ENCODE measurements at regions not wholly inside any gene's neighbourhood (a gene's known extent, or its start where the extent isn't known, plus 50 kb on each side); places are given as distances from the start of the nearest gene placed in this dataset.

DNA sequence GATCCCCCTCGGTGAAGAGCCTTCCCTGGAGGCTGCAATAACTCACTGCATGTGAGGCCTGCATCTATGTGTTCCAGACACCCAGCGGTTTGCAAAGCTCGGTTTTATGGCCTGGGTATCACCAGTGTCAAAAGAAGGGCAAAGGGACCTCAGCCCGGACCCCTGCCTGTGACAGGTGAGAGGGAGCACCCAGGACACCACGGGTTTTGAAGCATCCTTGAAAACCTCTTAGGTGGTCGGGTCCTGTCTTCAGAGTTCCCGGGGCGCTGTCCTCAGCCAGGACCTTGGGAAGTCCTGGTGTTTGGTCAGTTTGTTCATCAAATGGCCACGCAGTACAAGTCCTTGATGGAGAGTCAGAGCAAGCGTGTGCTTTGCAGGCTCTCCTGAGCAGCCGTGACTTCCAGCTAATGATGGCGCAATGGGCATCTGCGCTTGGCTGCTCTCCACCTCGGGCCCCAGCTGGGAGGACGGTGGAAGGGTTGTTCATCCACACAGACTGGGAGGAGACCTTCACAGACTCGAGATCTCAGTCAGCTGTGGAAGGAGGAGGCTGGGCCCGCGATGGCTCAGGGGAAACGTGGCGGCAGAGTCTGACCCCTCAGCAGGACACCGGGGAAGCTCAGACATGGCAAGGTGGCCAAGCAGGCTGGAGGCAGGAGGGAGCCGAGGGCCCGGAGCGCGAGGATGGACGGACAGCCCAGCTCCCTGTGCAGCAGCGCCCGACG, 113.1 kb upstream of the GPC1 start:
- Histone ChIP-seq H3K27ac (ENCODE audit: low read length) (no peak overlapping the region), H3K27me3 (ENCODE audit: control insufficient read depth, insufficient read depth, low read length) (no peaks in the 10 kb centered on the region), H3K4me3 (ENCODE audit: low read length) (no peak overlapping the region), H3K9me3 (ENCODE audit: control insufficient read depth, insufficient read depth, low read length) (no peaks in the 10 kb centered on the region), H3K4me1 (ENCODE audit: control insufficient read depth, insufficient read depth, low read length) (no peaks in the 10 kb centered on the region), H3K36me3 (ENCODE audit: control insufficient read depth, insufficient read depth, low read length) (no peaks in the 10 kb centered on the region)
- Mint-ChIP-seq H3K9me3 (no peaks in the 10 kb centered on the region), H3K4me3 (no peak overlapping the region), H3K4me1 (no peaks in the 10 kb centered on the region), H3K27ac (no peak overlapping the region), H3K27me3 (ENCODE audit: low read depth in 2 of 2) (peaks cover 3 to 9% of the 10 kb centered on the region in 2 donors), H3K36me3 (no peaks in the 10 kb centered on the region)
- no peak for ATAC-seq
- intact Hi-C loops (cut with micrococcal nuclease), result no loop called here
- TF ChIP-seq, protein P1, sequence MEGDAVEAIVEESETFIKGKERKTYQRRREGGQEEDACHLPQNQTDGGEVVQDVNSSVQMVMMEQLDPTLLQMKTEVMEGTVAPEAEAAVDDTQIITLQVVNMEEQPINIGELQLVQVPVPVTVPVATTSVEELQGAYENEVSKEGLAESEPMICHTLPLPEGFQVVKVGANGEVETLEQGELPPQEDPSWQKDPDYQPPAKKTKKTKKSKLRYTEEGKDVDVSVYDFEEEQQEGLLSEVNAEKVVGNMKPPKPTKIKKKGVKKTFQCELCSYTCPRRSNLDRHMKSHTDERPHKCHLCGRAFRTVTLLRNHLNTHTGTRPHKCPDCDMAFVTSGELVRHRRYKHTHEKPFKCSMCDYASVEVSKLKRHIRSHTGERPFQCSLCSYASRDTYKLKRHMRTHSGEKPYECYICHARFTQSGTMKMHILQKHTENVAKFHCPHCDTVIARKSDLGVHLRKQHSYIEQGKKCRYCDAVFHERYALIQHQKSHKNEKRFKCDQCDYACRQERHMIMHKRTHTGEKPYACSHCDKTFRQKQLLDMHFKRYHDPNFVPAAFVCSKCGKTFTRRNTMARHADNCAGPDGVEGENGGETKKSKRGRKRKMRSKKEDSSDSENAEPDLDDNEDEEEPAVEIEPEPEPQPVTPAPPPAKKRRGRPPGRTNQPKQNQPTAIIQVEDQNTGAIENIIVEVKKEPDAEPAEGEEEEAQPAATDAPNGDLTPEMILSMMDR (IDR thresholded peaks at IDR 0.05), result no peak
- peak in 1 of 2 donors; percentile 5 for DNase-seq
- 82% methylated on average over 29 of the region's 29 CpGs for WGBS (ENCODE audit: insufficient coverage)

DNA sequence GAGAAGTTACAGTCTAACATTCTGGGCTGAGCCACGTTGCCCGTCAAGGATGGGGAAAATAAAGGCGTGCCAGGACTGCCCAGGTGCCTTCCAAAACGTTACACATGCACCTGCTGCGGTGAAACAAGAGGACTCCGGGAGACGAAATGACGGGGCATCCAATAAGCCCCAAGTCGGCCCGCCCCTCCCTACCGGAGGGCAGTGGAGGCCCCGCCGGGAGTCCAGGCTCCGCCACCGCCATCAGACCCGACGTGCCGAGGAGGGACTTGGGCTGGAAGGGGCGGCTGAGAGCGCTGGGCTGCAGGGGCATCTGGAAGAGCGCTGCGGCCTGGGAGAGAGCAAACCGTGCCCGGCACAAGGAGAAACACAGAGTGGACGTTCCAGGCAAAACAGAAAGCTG, 112.5 kb upstream of the GPC1 start:
- no peak for ATAC-seq
- Histone ChIP-seq H3K4me1 (ENCODE audit: control insufficient read depth, insufficient read depth, low read length) (no peaks in the 10 kb centered on the region), H3K27ac (ENCODE audit: low read length) (no peak overlapping the region), H3K9me3 (ENCODE audit: control insufficient read depth, insufficient read depth, low read length) (no peaks in the 10 kb centered on the region), H3K4me3 (ENCODE audit: low read length) (no peak overlapping the region), H3K36me3 (ENCODE audit: control insufficient read depth, insufficient read depth, low read length) (no peaks in the 10 kb centered on the region), H3K27me3 (ENCODE audit: control insufficient read depth, insufficient read depth, low read length) (no peaks in the 10 kb centered on the region)
- H3K4me1 Mint-ChIP-seq, result no peaks in the 10 kb centered on the region
- no peaks in the 10 kb centered on the region for H3K36me3 Mint-ChIP-seq
- no peak overlapping the region for H3K27ac Mint-ChIP-seq
- intact Hi-C loops (cut with micrococcal nuclease), result no loop called here
- DNase-seq, result peak in 1 of 2 donors; percentile 5
- no peaks in the 10 kb centered on the region for H3K9me3 Mint-ChIP-seq
- H3K27me3 Mint-ChIP-seq (ENCODE audit: low read depth in 2 of 2), result peaks cover 3 to 6% of the 10 kb centered on the region in 2 donors
- WGBS (ENCODE audit: insufficient coverage), result 85% methylated on average over 25 of the region's 25 CpGs
- TF ChIP-seq, protein P1 (IDR thresholded peaks at IDR 0.05), result no peak
- no peak overlapping the region for H3K4me3 Mint-ChIP-seq

DNA sequence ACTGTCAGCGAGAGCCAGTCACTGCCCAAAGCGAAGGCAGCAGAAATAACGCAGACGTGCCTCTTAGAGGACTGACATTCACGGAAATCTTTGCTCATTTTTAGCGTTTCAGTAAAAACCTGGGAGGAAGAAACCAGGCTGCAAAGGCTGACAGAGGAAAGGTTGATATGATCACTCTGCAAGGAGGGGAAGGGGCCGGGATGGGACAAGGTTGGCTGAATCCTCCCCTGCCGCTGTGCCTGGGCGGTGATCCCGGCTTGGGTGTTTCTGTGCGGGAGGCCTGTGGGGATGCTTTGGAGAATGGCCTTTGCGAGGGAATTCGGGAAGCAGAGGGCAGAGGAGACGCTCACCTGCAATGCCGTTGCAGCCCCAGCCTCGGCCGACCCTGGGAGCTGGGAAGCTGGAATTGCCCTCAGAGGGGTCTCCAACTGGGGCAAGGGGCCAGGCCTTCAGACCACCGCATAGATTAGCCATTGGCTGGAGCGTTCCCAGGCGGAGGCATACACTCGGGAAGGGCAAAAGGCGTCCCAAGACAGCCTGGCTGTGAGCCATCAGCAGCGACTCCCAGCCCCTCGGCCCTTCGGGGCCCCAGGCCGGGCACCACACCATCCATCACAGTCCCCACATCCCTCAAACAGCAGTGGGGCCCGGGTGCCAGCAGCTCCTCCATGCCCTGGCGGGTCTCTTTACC, 111.7 kb upstream of the GPC1 start:
- peaks cover 0 to 3% of the 10 kb centered on the region in 2 donors for H3K27me3 Mint-ChIP-seq (ENCODE audit: low read depth in 2 of 2)
- no peaks in the 10 kb centered on the region for H3K9me3 Mint-ChIP-seq
- no peak overlapping the region for H3K4me3 Mint-ChIP-seq
- intact Hi-C loops (cut with micrococcal nuclease), result no loop called here
- H3K27ac Mint-ChIP-seq, result no peak overlapping the region
- no peaks in the 10 kb centered on the region for H3K36me3 Mint-ChIP-seq
- Histone ChIP-seq H3K36me3 (ENCODE audit: control insufficient read depth, insufficient read depth, low read length) (no peaks in the 10 kb centered on the region), H3K27me3 (ENCODE audit: control insufficient read depth, insufficient read depth, low read length) (no peaks in the 10 kb centered on the region), H3K27ac (ENCODE audit: low read length) (no peak overlapping the region), H3K9me3 (ENCODE audit: control insufficient read depth, insufficient read depth, low read length) (no peaks in the 10 kb centered on the region), H3K4me3 (ENCODE audit: low read length) (no peak overlapping the region), H3K4me1 (ENCODE audit: control insufficient read depth, insufficient read depth, low read length) (no peaks in the 10 kb centered on the region)
- DNase-seq, result peak in 1 of 2 donors; percentile 7
- ATAC-seq, result no peak
- whole genome bisulfite sequencing (ENCODE audit: insufficient coverage), result 87% methylated on average over 28 of the region's 28 CpGs
- H3K4me1 Mint-ChIP-seq, result no peaks in the 10 kb centered on the region
- TF ChIP-seq, protein P1 (IDR thresholded peaks at IDR 0.05), result no peak
